OCI-M1 (cell line): ENCODE measurements at regions not wholly inside any gene's neighbourhood (a gene's known extent, or its start where the extent isn't known, plus 50 kb on each side); places are given as distances from the start of the nearest gene placed in this dataset.

Source experiments
- DNase-seq: peaks from one replicate; lab custom pipeline; 2025; lab: John Stamatoyannopoulos, UW

- no peak for DNase-seq
Observed at GRCh38 chr18:42401131-42401673, 446.2 kb downstream of the PIK3C3 start.

- no peak for DNase-seq
Observed at GRCh38 chr18:42404151-42404550, 449.1 kb downstream of the PIK3C3 start.

- no peak for DNase-seq
Observed at GRCh38 chr18:42409005-42409404, 454.0 kb downstream of the PIK3C3 start.

GRCh38 chr18:42412281-42412680 lies 457.2 kb downstream of the PIK3C3 start:
- DNase-seq, result no peak

- no peak for DNase-seq
Observed at GRCh38 chr18:42412896-42413295, 457.9 kb downstream of the PIK3C3 start.

- no peak for DNase-seq
Observed at GRCh38 chr18:42413870-42414269, 458.8 kb downstream of the PIK3C3 start.

GRCh38 chr18:42414756-42415454 lies 459.9 kb downstream of the PIK3C3 start:
- DNase-seq, result no peak

- DNase-seq, result no peak
Observed at GRCh38 chr18:42417189-42417588, 462.2 kb downstream of the PIK3C3 start.

GRCh38 chr18:42418121-42418520 lies 463.1 kb downstream of the PIK3C3 start:
- DNase-seq, result peak; percentile 20

- DNase-seq, result peak; percentile 11
Observed at GRCh38 chr18:42425025-42425424, 470.0 kb downstream of the PIK3C3 start.

- DNase-seq, result no peak
Observed at GRCh38 chr18:42426496-42427015, 471.5 kb downstream of the PIK3C3 start.

- DNase-seq, result no peak
Observed at GRCh38 chr18:42429196-42429595, 474.2 kb downstream of the PIK3C3 start.

- no peak for DNase-seq
Observed at GRCh38 chr18:42436222-42436765, 481.3 kb downstream of the PIK3C3 start.

GRCh38 chr18:42437001-42437400 lies 482.0 kb downstream of the PIK3C3 start:
- DNase-seq, result no peak

GRCh38 chr18:42437646-42438045 lies 482.6 kb downstream of the PIK3C3 start:
- DNase-seq, result no peak

GRCh38 chr18:42442656-42443055 lies 487.6 kb downstream of the PIK3C3 start:
- DNase-seq, result no peak

GRCh38 chr18:42444349-42444748 lies 489.3 kb downstream of the PIK3C3 start:
- no peak for DNase-seq

GRCh38 chr18:42445359-42445758 lies 490.3 kb downstream of the PIK3C3 start:
- no peak for DNase-seq

GRCh38 chr18:42446195-42446594 lies 491.2 kb downstream of the PIK3C3 start:
- DNase-seq, result no peak

- DNase-seq, result no peak
Observed at GRCh38 chr18:42447688-42448087, 492.7 kb downstream of the PIK3C3 start.

GRCh38 chr18:42458226-42458625 lies 503.2 kb downstream of the PIK3C3 start:
- no peak for DNase-seq

GRCh38 chr18:42459873-42460272 lies 504.8 kb downstream of the PIK3C3 start:
- peak; percentile 55 for DNase-seq

GRCh38 chr18:42471885-42472284 lies 516.9 kb downstream of the PIK3C3 start:
- DNase-seq, result no peak
